ENCODE measurements at regions not wholly inside any gene's neighbourhood (a gene's known extent, or its start where the extent isn't known, plus 50 kb on each side); places are given as distances from the start of the nearest gene placed in this dataset.

DNA sequence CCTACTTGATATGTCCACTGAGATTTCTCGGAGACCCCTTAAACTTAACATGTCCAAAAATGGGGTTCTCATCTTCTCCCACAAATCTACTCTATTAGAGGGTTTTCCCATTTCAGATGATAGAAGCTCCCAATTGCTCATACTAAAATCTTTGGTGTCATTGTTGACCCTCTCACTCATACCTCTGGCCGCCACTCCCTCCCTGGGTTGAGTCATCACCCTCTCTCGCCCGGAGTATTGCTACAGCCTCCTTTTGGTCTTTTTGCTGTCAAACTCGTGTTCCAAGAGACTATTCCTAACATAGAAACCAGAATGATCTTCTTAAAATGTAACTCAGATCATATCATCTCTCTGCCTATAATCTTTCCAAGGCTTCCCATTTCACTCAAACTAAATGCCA lies 91.0 kb upstream of the GNAQ start:
- TF ChIP-seq, protein P1, sequence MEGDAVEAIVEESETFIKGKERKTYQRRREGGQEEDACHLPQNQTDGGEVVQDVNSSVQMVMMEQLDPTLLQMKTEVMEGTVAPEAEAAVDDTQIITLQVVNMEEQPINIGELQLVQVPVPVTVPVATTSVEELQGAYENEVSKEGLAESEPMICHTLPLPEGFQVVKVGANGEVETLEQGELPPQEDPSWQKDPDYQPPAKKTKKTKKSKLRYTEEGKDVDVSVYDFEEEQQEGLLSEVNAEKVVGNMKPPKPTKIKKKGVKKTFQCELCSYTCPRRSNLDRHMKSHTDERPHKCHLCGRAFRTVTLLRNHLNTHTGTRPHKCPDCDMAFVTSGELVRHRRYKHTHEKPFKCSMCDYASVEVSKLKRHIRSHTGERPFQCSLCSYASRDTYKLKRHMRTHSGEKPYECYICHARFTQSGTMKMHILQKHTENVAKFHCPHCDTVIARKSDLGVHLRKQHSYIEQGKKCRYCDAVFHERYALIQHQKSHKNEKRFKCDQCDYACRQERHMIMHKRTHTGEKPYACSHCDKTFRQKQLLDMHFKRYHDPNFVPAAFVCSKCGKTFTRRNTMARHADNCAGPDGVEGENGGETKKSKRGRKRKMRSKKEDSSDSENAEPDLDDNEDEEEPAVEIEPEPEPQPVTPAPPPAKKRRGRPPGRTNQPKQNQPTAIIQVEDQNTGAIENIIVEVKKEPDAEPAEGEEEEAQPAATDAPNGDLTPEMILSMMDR (IDR thresholded peaks at IDR 0.05; ENCODE audit: low read length), result no peak
- TF ChIP-seq EZH2phosphoT487 (IDR thresholded peaks at IDR 0.05; ENCODE audit: low read length), result no peak
- no peak for TF ChIP-seq EZH2 (optimal IDR thresholded peaks at IDR 0.05; ENCODE audit: low read depth, low read length)
